WERI-Rb-1 (cell line): ENCODE measurements at regions not wholly inside any gene's neighbourhood (a gene's known extent, or its start where the extent isn't known, plus 50 kb on each side); places are given as distances from the start of the nearest gene placed in this dataset.

Experiments used
- DNase-seq: peaks from one replicate; pipeline ENCODE4 v3.0.0-alpha.2; 2020
- H3K27ac ChIP-seq: fragments of 250-450 bp; sonication (Bioruptor Pico); 2 replicates; pipeline ENCODE4 v1.5.1; 2020; ENCODE audit warnings: mild to moderate bottlenecking, moderate library complexity
- H3K27me3 ChIP-seq: fragments of 250-450 bp; sonication (Bioruptor Pico); 2 replicates; pipeline ENCODE4 v1.5.1; 2021; ENCODE audit warnings: mild to moderate bottlenecking, low read depth, moderate library complexity; ENCODE audit not compliant: insufficient read depth, severe bottlenecking
- H3K36me3 ChIP-seq: fragments of 250-450 bp; sonication (Bioruptor Pico); 2 replicates; pipeline ENCODE4 v1.5.1; 2020; ENCODE audit warnings: mild to moderate bottlenecking, moderate library complexity
- H3K4me3 ChIP-seq: 2 replicates; pipeline ENCODE4 v1.5.1; 2011; ENCODE audit warnings: low read depth, mild to moderate bottlenecking, control low read depth, low read length
- H3K9me3 ChIP-seq: fragments of 250-450 bp; sonication (Bioruptor Pico); 2 replicates; pipeline ENCODE4 v1.5.1; 2021; ENCODE audit warnings: mild to moderate bottlenecking, moderate library complexity; ENCODE audit not compliant: severe bottlenecking
- CTCF ChIP-seq: IDR thresholded peaks from 2 replicates; pipeline ENCODE4 v1.5.1; 2011; ENCODE audit warnings: low read depth, mild to moderate bottlenecking, control low read depth, inconsistent platforms, low read length

GRCh38 chr20:6496874-6497273 lies 270.6 kb upstream of the BMP2 start:
- DNase-seq: no peak
- no peak overlapping the region for H3K27ac ChIP-seq
- H3K36me3 ChIP-seq: no peaks in the 10 kb centered on the region
- no peak overlapping the region for H3K4me3 ChIP-seq
- peaks cover 20% of the 10 kb centered on the region for H3K27me3 ChIP-seq
- no peaks in the 10 kb centered on the region for H3K9me3 ChIP-seq
- TF ChIP-seq CTCF: no peak

GRCh38 chr20:6495907-6496306 lies 271.6 kb upstream of the BMP2 start:
- Histone ChIP-seq H3K27me3 (peaks cover 19% of the 10 kb centered on the region), H3K4me3 (no peak overlapping the region), H3K27ac (no peak overlapping the region), H3K36me3 (no peaks in the 10 kb centered on the region), H3K9me3 (no peaks in the 10 kb centered on the region)
- no peak for DNase-seq
- TF ChIP-seq CTCF: no peak

- Histone ChIP-seq H3K27me3 (peaks cover 23% of the 10 kb centered on the region), H3K36me3 (no peaks in the 10 kb centered on the region), H3K4me3 (no peak overlapping the region), H3K9me3 (no peaks in the 10 kb centered on the region), H3K27ac (no peak overlapping the region)
- no peak for DNase-seq
- TF ChIP-seq CTCF: no peak
These were observed 275.0 kb upstream of the BMP2 start for GRCh38 chr20:6492271-6493055.

- DNase-seq: no peak
- peaks cover 26% of the 10 kb centered on the region for H3K27me3 ChIP-seq
- TF ChIP-seq CTCF: no peak
- H3K36me3 ChIP-seq: no peaks in the 10 kb centered on the region
- H3K9me3 ChIP-seq: no peaks in the 10 kb centered on the region
- no peak overlapping the region for H3K4me3 ChIP-seq
- no peak overlapping the region for H3K27ac ChIP-seq
These were observed 276.6 kb upstream of the BMP2 start for GRCh38 chr20:6490849-6491248.

- H3K9me3 ChIP-seq: no peaks in the 10 kb centered on the region
- TF ChIP-seq CTCF: no peak
- DNase-seq: peak; percentile 5
- no peak overlapping the region for H3K27ac ChIP-seq
- peaks cover 28% of the 10 kb centered on the region for H3K27me3 ChIP-seq
- no peak overlapping the region for H3K4me3 ChIP-seq
- no peaks in the 10 kb centered on the region for H3K36me3 ChIP-seq
These were observed 277.9 kb upstream of the BMP2 start for GRCh38 chr20:6489361-6490171.
